ENCODE measurements at regions not wholly inside any gene's neighbourhood (a gene's known extent, or its start where the extent isn't known, plus 50 kb on each side); places are given as distances from the start of the nearest gene placed in this dataset.

DNA sequence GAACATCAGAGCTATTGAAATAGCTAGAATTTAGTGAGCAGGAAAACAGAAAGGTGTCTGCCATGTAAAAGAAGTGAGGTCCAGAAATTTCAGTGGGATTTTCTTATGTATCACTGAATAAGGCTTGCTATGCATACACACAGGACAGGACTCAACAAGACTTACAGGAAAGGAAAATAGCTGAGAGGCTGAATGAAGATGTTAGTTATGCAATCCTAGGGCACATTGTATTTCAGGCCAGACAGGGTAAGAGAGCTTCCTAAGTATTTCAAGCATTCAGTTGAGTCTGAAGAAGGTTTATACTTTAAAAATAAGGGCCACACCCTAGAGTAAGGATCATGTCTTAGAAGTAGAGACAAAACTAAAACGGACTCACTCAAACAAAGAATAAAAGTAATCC lies 419.9 kb upstream of the PRR20A start:
- Histone ChIP-seq H2BK12ac (ENCODE audit: low read depth, low read length) (no peak overlapping the region), H3K14ac (ENCODE audit: insufficient read length) (no peak overlapping the region), H2AK5ac (ENCODE audit: low read depth, low read length) (no peak overlapping the region), H2AFZ (ENCODE audit: low read length) (no peak overlapping the region), H2BK15ac (ENCODE audit: low read length) (no peak overlapping the region), H3K56ac (replicated peaks; ENCODE audit: insufficient read length, low read depth, low read length) (no peak overlapping the region), H3K4me3 (ENCODE audit: extremely low read depth in 1 of 4, insufficient read depth in 2 of 4, low read depth in 3 of 4, low read length in 4 of 4) (no peak overlapping the region), H3K23me2 (ENCODE audit: low read depth, low read length) (no peaks in the 10 kb centered on the region), H3K9ac (replicated peaks in 1 of 4; ENCODE audit: extremely low read depth in 1 of 4, low read depth in 3 of 4, low read length in 3 of 4) (no peak overlapping the region), H4K91ac (replicated peaks; ENCODE audit: insufficient read length, low read length) (no peak overlapping the region), H2BK5ac (ENCODE audit: low read depth, low read length) (no peak overlapping the region), H3K4me1 (replicated peaks in 1 of 4; ENCODE audit: control insufficient read depth in 3 of 4, insufficient read depth in 4 of 4, low read length in 3 of 4) (no peaks in the 10 kb centered on the region), H3K27me3 (replicated peaks in 1 of 4; ENCODE audit: control insufficient read depth in 3 of 4, extremely low read depth in 1 of 4, insufficient read depth in 3 of 4, low read length in 3 of 4) (no peaks in the 10 kb centered on the region), H3K18ac (ENCODE audit: extremely low read depth, low read length) (no peak overlapping the region), H3K4ac (replicated peaks; ENCODE audit: insufficient read length, low read depth, low read length) (no peak overlapping the region), H3K79me2 (ENCODE audit: control insufficient read depth in 1 of 2, insufficient read depth in 2 of 2, low read length in 2 of 2) (no peaks in the 10 kb centered on the region), H3K9me3 (ENCODE audit: insufficient read depth in 2 of 2, low read depth in 1 of 2, low read length in 1 of 2) (no peaks in the 10 kb centered on the region), H2BK20ac (ENCODE audit: low read length) (no peak overlapping the region), H2BK120ac (replicated peaks; ENCODE audit: low read depth, low read length) (no peak overlapping the region), H3K36me3 (ENCODE audit: control insufficient read depth in 2 of 4, insufficient read depth in 4 of 4, low read length in 3 of 4) (no peaks in the 10 kb centered on the region), H3K79me1 (ENCODE audit: low read depth, low read length) (no peaks in the 10 kb centered on the region), H3K23ac (ENCODE audit: insufficient read length) (no peak overlapping the region), H3K4me2 (ENCODE audit: insufficient read depth in 1 of 2, low read depth in 2 of 2, low read length in 2 of 2) (no peak overlapping the region), H4K8ac (ENCODE audit: extremely low read depth, insufficient read depth, low read length) (no peak overlapping the region), H4K5ac (ENCODE audit: insufficient read length, low read depth, low read length) (no peak overlapping the region), H3K27ac (ENCODE audit: low read depth, low read length) (no peak overlapping the region), H4K20me1 (replicated peaks in 1 of 2; ENCODE audit: control insufficient read depth in 1 of 2, insufficient read depth in 2 of 2, low read length in 2 of 2) (no peaks in the 10 kb centered on the region)
- POLR2A ChIA-PET (ENCODE audit: partially characterized antibody), result no interaction called here
- FAIRE-seq, result no peak
- no peak for DNase-seq (ENCODE audit: low read depth in 1 of 2, low spot score in 2 of 2)
- CTCF ChIA-PET (ENCODE audit: partially characterized antibody), result no interaction called here
- WGBS, 2 experiments (ENCODE audit: extremely low coverage in 1 of 2, insufficient coverage in 1 of 2, insufficient read length in 1 of 2, insufficient replicate concordance in 2 of 2, low coverage in 1 of 2, low lambda C conversion rate in 2 of 2, missing lambda C conversion rate in 1 of 2), result 86% methylated on average over 1 of the region's 1 CpG; no CpG with 5 or more reads in 1 of the 2 experiments
- TF ChIP-seq RXRA (IDR thresholded peaks at IDR 0.05; ENCODE audit: insufficient read depth, low read depth, low read length), result no peak
- no peak for TF ChIP-seq HDAC6 (IDR thresholded peaks at IDR 0.05; ENCODE audit: low read depth, low read length)
- TF ChIP-seq FOSL1 (IDR thresholded peaks at IDR 0.05; ENCODE audit: insufficient read depth, low read depth, low read length), result no peak
- TF ChIP-seq KDM1A (IDR thresholded peaks at IDR 0.05; ENCODE audit: borderline replicate concordance, low read length), result no peak
- TF ChIP-seq SIRT6 (IDR thresholded peaks at IDR 0.05; ENCODE audit: low read length), result no peak
- TF ChIP-seq ATF3 (IDR thresholded peaks at IDR 0.05; ENCODE audit: insufficient read depth, low read depth, low read length), result no peak
- no peak for TF ChIP-seq RAD21 (IDR thresholded peaks at IDR 0.05 in 1 of 2, conservative IDR thresholded peaks at IDR 0.05 in 1 of 2; ENCODE audit: low read depth in 2 of 2, low read length in 2 of 2)
- TF ChIP-seq CREB1 (IDR thresholded peaks at IDR 0.05), result no peak
- TF ChIP-seq JUN (IDR thresholded peaks at IDR 0.05; ENCODE audit: low read depth, low read length), result no peak
- no peak for TF ChIP-seq EZH2 (IDR thresholded peaks at IDR 0.05; ENCODE audit: low read depth, low read length, severe bottlenecking)
- no peak for TF ChIP-seq NANOG (IDR thresholded peaks at IDR 0.05; ENCODE audit: insufficient read depth, low read depth, low read length, poor library complexity, severe bottlenecking)
- TF ChIP-seq KDM5A (IDR thresholded peaks at IDR 0.05; ENCODE audit: low read length), result no peak
- TF ChIP-seq GABPA (IDR thresholded peaks at IDR 0.05; ENCODE audit: borderline replicate concordance, insufficient read depth, low read length), result no peak
- no peak for TF ChIP-seq SIX5 (IDR thresholded peaks at IDR 0.05; ENCODE audit: low read depth, low read length)

Data from H1 (cell line).